HUES64 (cell line): ENCODE measurements at regions not wholly inside any gene's neighbourhood (a gene's known extent, or its start where the extent isn't known, plus 50 kb on each side); places are given as distances from the start of the nearest gene placed in this dataset.

ENCODE experiments used
- H3K27ac ChIP-seq: 2 replicates; pipeline ENCODE4 v1.7.0; 2013; ENCODE audit warnings: low read depth, low read length, inconsistent platforms
- H3K27me3 ChIP-seq: 2 replicates; pipeline ENCODE4 v1.6.1; 2013; ENCODE audit warnings: mild to moderate bottlenecking, low read length; ENCODE audit not compliant: insufficient read depth
- H3K36me3 ChIP-seq: 2 replicates; pipeline ENCODE4 v1.6.1; 2013; ENCODE audit warnings: mild to moderate bottlenecking, low read length; ENCODE audit not compliant: insufficient read depth
- H3K4me1 ChIP-seq: 2 replicates; pipeline ENCODE4 v1.6.1; 2013; ENCODE audit warnings: mild to moderate bottlenecking, low read length, moderate library complexity; ENCODE audit not compliant: insufficient read depth
- H3K4me3 ChIP-seq: 2 replicates; pipeline ENCODE4 v1.5.1; 2013; ENCODE audit warnings: mild to moderate bottlenecking, low read length, moderate library complexity
- H3K9ac ChIP-seq: 2 replicates; pipeline ENCODE4 v1.6.1; 2013; ENCODE audit warnings: mild to moderate bottlenecking, low read depth, low read length
- H3K9me3 ChIP-seq: 2 replicates; pipeline ENCODE4 v1.6.1; 2013; ENCODE audit warnings: low read depth, low read length; ENCODE audit not compliant: insufficient read depth
- WGBS: fragments of 150-250, 120-280 bp; methylation state at CpG from one replicate; pipeline ENCODE4 v1.1.7; 2013; ENCODE audit warnings: missing lambda C conversion rate; 5-methylcytosine and 5-hydroxymethylcytosine counted together

- Histone ChIP-seq H3K4me1 (0 out of 2 replicates have a peak, but pooled peaks cover 2% of the 10 kb centered on the region), H3K27me3 (no peaks in the 10 kb centered on the region), H3K27ac (no peak overlapping the region), H3K4me3 (no peak overlapping the region), H3K9ac (no peak overlapping the region), H3K36me3 (no peaks in the 10 kb centered on the region), H3K9me3 (no peaks in the 10 kb centered on the region)
- WGBS = 93% methylated on average over 12 of the region's 12 CpGs
These were observed 154.2 kb upstream of the NAV2 start for GRCh38 chr11:19558189-19558986.

- peaks cover 9% of the 10 kb centered on the region; the same call in 1 of the 2 replicates for H3K4me1 ChIP-seq
- no peaks in the 10 kb centered on the region for H3K27me3 ChIP-seq
- H3K4me3 ChIP-seq = no peak overlapping the region
- 6% methylated on average over 7 of the region's 7 CpGs for WGBS
- no peaks in the 10 kb centered on the region for H3K9me3 ChIP-seq
- no peaks in the 10 kb centered on the region for H3K36me3 ChIP-seq
- H3K27ac ChIP-seq = no peak overlapping the region
- H3K9ac ChIP-seq = no peak overlapping the region
These were observed 154.9 kb upstream of the NAV2 start for GRCh38 chr11:19557720-19558140.

- H3K36me3 ChIP-seq = no peaks in the 10 kb centered on the region
- 96% methylated on average over 6 of the region's 6 CpGs for WGBS
- no peak overlapping the region for H3K27ac ChIP-seq
- H3K4me3 ChIP-seq = no peak overlapping the region
- no peaks in the 10 kb centered on the region for H3K27me3 ChIP-seq
- H3K9me3 ChIP-seq = no peaks in the 10 kb centered on the region
- no peak overlapping the region for H3K9ac ChIP-seq
- peaks cover 10% of the 10 kb centered on the region; the same call in 1 of the 2 replicates for H3K4me1 ChIP-seq
These were observed 155.5 kb upstream of the NAV2 start for GRCh38 chr11:19557185-19557584.

- H3K36me3 ChIP-seq = no peaks in the 10 kb centered on the region
- no peaks in the 10 kb centered on the region for H3K27me3 ChIP-seq
- H3K9me3 ChIP-seq = no peaks in the 10 kb centered on the region
- 91% methylated on average over 3 of the region's 3 CpGs for WGBS
- H3K27ac ChIP-seq = no peak overlapping the region
- no peak overlapping the region for H3K9ac ChIP-seq
- peaks cover 10% of the 10 kb centered on the region; the same call in 1 of the 2 replicates for H3K4me1 ChIP-seq
- no peak overlapping the region for H3K4me3 ChIP-seq
These were observed 157.4 kb upstream of the NAV2 start for GRCh38 chr11:19555266-19555665.

GRCh38 chr11:19553683-19554333 is 158.8 kb upstream of the NAV2 start:
- H3K27ac ChIP-seq = no peak overlapping the region
- no peak overlapping the region for H3K9ac ChIP-seq
- WGBS = 46% methylated on average over 8 of the region's 8 CpGs
- no peaks in the 10 kb centered on the region for H3K9me3 ChIP-seq
- H3K27me3 ChIP-seq = no peaks in the 10 kb centered on the region
- H3K4me1 ChIP-seq = peaks cover 10% of the 10 kb centered on the region; the same call in 1 of the 2 replicates
- no peak overlapping the region for H3K4me3 ChIP-seq
- H3K36me3 ChIP-seq = no peaks in the 10 kb centered on the region

- Histone ChIP-seq H3K9me3 (no peaks in the 10 kb centered on the region), H3K36me3 (no peaks in the 10 kb centered on the region), H3K9ac (no peak overlapping the region), H3K27me3 (no peaks in the 10 kb centered on the region), H3K4me1 (peaks cover 13% of the 10 kb centered on the region; the same call in 1 of the 2 replicates), H3K27ac (no peak overlapping the region), H3K4me3 (no peak overlapping the region)
- WGBS = 68% methylated on average over 8 of the region's 8 CpGs
These were observed 159.9 kb upstream of the NAV2 start for GRCh38 chr11:19552656-19553260.

GRCh38 chr11:19552161-19552560 is 160.5 kb upstream of the NAV2 start:
- H3K9me3 ChIP-seq = no peaks in the 10 kb centered on the region
- 86% methylated on average over 8 of the region's 8 CpGs for WGBS
- peaks cover 13% of the 10 kb centered on the region; the same call in 1 of the 2 replicates for H3K4me1 ChIP-seq
- H3K27me3 ChIP-seq = no peaks in the 10 kb centered on the region
- H3K36me3 ChIP-seq = no peaks in the 10 kb centered on the region
- H3K4me3 ChIP-seq = no peak overlapping the region
- H3K9ac ChIP-seq = no peak overlapping the region
- no peak overlapping the region for H3K27ac ChIP-seq

- no peaks in the 10 kb centered on the region for H3K36me3 ChIP-seq
- H3K9ac ChIP-seq = no peak overlapping the region
- WGBS = 87% methylated on average over 4 of the region's 4 CpGs
- no peak overlapping the region for H3K27ac ChIP-seq
- no peaks in the 10 kb centered on the region for H3K27me3 ChIP-seq
- H3K4me1 ChIP-seq = peaks cover 13% of the 10 kb centered on the region; the same call in 1 of the 2 replicates
- H3K4me3 ChIP-seq = no peak overlapping the region
- no peaks in the 10 kb centered on the region for H3K9me3 ChIP-seq
These were observed 161.2 kb upstream of the NAV2 start for GRCh38 chr11:19551457-19551856.

- Histone ChIP-seq H3K36me3 (no peaks in the 10 kb centered on the region), H3K27me3 (no peaks in the 10 kb centered on the region), H3K9ac (no peak overlapping the region), H3K9me3 (no peaks in the 10 kb centered on the region), H3K4me3 (no peak overlapping the region), H3K27ac (no peak overlapping the region), H3K4me1 (0 out of 2 replicates have a peak, but pooled peaks cover 3% of the 10 kb centered on the region)
- 89% methylated on average over 3 of the region's 3 CpGs for WGBS
These were observed 165.6 kb upstream of the NAV2 start for GRCh38 chr11:19547044-19547443.

GRCh38 chr11:19546325-19546724 is 166.3 kb upstream of the NAV2 start:
- H3K9me3 ChIP-seq = no peaks in the 10 kb centered on the region
- no peaks in the 10 kb centered on the region for H3K36me3 ChIP-seq
- 87% methylated on average over 4 of the region's 5 CpGs for WGBS
- 0 out of 2 replicates have a peak, but pooled peaks cover 3% of the 10 kb centered on the region for H3K4me1 ChIP-seq
- no peak overlapping the region for H3K9ac ChIP-seq
- no peak overlapping the region for H3K27ac ChIP-seq
- no peaks in the 10 kb centered on the region for H3K27me3 ChIP-seq
- H3K4me3 ChIP-seq = no peak overlapping the region

GRCh38 chr11:19541521-19542049 is 171.1 kb upstream of the NAV2 start:
- Histone ChIP-seq H3K27me3 (no peaks in the 10 kb centered on the region), H3K9me3 (no peaks in the 10 kb centered on the region), H3K4me3 (no peak overlapping the region), H3K36me3 (no peaks in the 10 kb centered on the region), H3K4me1 (no peaks in the 10 kb centered on the region), H3K9ac (no peak overlapping the region), H3K27ac (no peak overlapping the region)
- WGBS = 93% methylated on average over 3 of the region's 3 CpGs
